Aorta (tissue), 5 donors: ENCODE measurements at regions not wholly inside any gene's neighbourhood (a gene's known extent, or its start where the extent isn't known, plus 50 kb on each side); places are given as distances from the start of the nearest gene placed in this dataset.

ENCODE experiments used
- ATAC-seq: fragments of 200-7000 bp; cut with Tn5 transposase; one replicate; pipeline ENCODE4 v1.9.1; 2022; ENCODE audit warnings: moderate library complexity; ENCODE audit not compliant: low FRiP score
- DNase-seq, 2 donors: peaks; one replicate each; pipeline ENCODE4 v3.0.0-alpha.2; 2020
- H3K27ac ChIP-seq, 2 donors: one replicate each; pipeline ENCODE4 v1.5.1; 2013; ENCODE audit warnings: low read length in 2 of 2, mild to moderate bottlenecking in 2 of 2, moderate library complexity in 2 of 2, control low read depth in 1 of 2, inconsistent platforms in 1 of 2, low read depth in 1 of 2
- H3K27me3 ChIP-seq, 2 donors: one replicate each; pipeline ENCODE4 v1.6.1; 2013; ENCODE audit warnings: control low read depth in 1 of 2, low read length in 1 of 2, mild to moderate bottlenecking in 1 of 2, moderate library complexity in 1 of 2; ENCODE audit not compliant: insufficient read depth in 2 of 2, control insufficient read depth in 1 of 2
- H3K36me3 ChIP-seq, 2 donors: one replicate each; pipeline ENCODE4 v1.6.1; 2013; ENCODE audit warnings: control low read depth in 1 of 2, low read length in 1 of 2, mild to moderate bottlenecking in 1 of 2; ENCODE audit not compliant: insufficient read depth in 2 of 2, control insufficient read depth in 1 of 2
- H3K4me1 ChIP-seq, 2 donors: one replicate each; pipeline ENCODE4 v1.6.1; 2013; ENCODE audit warnings: low read length in 2 of 2, control low read depth in 1 of 2, mild to moderate bottlenecking in 1 of 2, moderate library complexity in 1 of 2; ENCODE audit not compliant: insufficient read depth in 2 of 2, control insufficient read depth in 1 of 2
- H3K4me3 ChIP-seq, 2 donors: one replicate each; pipeline ENCODE4 v1.5.1; 2013; ENCODE audit warnings: low read length in 2 of 2, control low read depth in 1 of 2, mild to moderate bottlenecking in 1 of 2
- H3K9me3 ChIP-seq: one replicate; pipeline ENCODE4 v1.6.1; 2013; ENCODE audit warnings: mild to moderate bottlenecking, low read length; ENCODE audit not compliant: control insufficient read depth
- WGBS, 2 donors: extraction: QIAGEN DNeasy Blood & Tissue Kit; methylation state at CpG; one replicate each; pipeline ENCODE4 v1.1.7; 2013; 5-methylcytosine and 5-hydroxymethylcytosine counted together
- intact Hi-C, 2 donors: fragments of 100-400 bp; cut with DNase I; formaldehyde crosslinking; loops; one replicate each; pipeline versions ENCODE4 v1.14.2 to v1.15.0; 2022
- donor health status: healthy with polysubstance abuse.
- donor health status: Bipolar disorder and iron deficiency.
- donor health status: DM: no; HTN: no; CAD: no.
- donor health status: DM: no; HTN: no; CAD: no.
- donor health status: DM: yes; HTN: yes; CAD: no.

- Histone ChIP-seq H3K27ac (no peak overlapping the region), H3K9me3 (peaks cover 1% of the 10 kb centered on the region), H3K4me3 (no peak overlapping the region), H3K27me3 (no peaks in the 10 kb centered on the region), H3K36me3 (no peaks in the 10 kb centered on the region), H3K4me1 (no peaks in the 10 kb centered on the region)
- intact Hi-C loops = no loop called here
- 22 to 27% methylated on average over 5 of the region's 5 CpGs for WGBS, 2 donors
- DNase-seq (no peak), ATAC-seq (no peak)
Observed at GRCh38 chr9:105900123-105900522, 205.8 kb downstream of the TMEM38B start.

GRCh38 chr9:105901514-105902109 lies 207.3 kb downstream of the TMEM38B start:
- ATAC-seq (peak; percentile 45), DNase-seq (no peak)
- Histone ChIP-seq H3K36me3 (no peaks in the 10 kb centered on the region), H3K9me3 (peaks cover 1% of the 10 kb centered on the region), H3K27ac (no peak overlapping the region), H3K27me3 (no peaks in the 10 kb centered on the region), H3K4me3 (no peak overlapping the region), H3K4me1 (no peaks in the 10 kb centered on the region)
- intact Hi-C loops = no loop called here
- WGBS, 2 donors = 21 to 22% methylated on average over 4 of the region's 4 CpGs

- Histone ChIP-seq H3K36me3 (no peaks in the 10 kb centered on the region), H3K27me3 (no peaks in the 10 kb centered on the region), H3K4me3 (no peak overlapping the region), H3K27ac (no peak overlapping the region), H3K9me3 (no peaks in the 10 kb centered on the region), H3K4me1 (peaks cover 0 to 6% of the 10 kb centered on the region in 2 donors)
- no peak for ATAC-seq
- DNase-seq = no peak
- 84 to 86% methylated on average over 2 of the region's 2 CpGs for WGBS, 2 donors
- intact Hi-C loops = no loop called here
Observed at GRCh38 chr9:105908069-105908468, 213.7 kb downstream of the TMEM38B start.

GRCh38 chr9:105911104-105911911 lies 217.0 kb downstream of the TMEM38B start:
- Histone ChIP-seq H3K4me3 (no peak overlapping the region), H3K27me3 (no peaks in the 10 kb centered on the region), H3K27ac (no peak overlapping the region), H3K4me1 (peaks cover 0 to 6% of the 10 kb centered on the region in 2 donors), H3K9me3 (no peaks in the 10 kb centered on the region), H3K36me3 (no peaks in the 10 kb centered on the region)
- no peak for DNase-seq
- intact Hi-C loops = no loop called here
- ATAC-seq = no peak
- WGBS, 2 donors = 15 to 25% methylated on average over 5 of the region's 5 CpGs

DNA sequence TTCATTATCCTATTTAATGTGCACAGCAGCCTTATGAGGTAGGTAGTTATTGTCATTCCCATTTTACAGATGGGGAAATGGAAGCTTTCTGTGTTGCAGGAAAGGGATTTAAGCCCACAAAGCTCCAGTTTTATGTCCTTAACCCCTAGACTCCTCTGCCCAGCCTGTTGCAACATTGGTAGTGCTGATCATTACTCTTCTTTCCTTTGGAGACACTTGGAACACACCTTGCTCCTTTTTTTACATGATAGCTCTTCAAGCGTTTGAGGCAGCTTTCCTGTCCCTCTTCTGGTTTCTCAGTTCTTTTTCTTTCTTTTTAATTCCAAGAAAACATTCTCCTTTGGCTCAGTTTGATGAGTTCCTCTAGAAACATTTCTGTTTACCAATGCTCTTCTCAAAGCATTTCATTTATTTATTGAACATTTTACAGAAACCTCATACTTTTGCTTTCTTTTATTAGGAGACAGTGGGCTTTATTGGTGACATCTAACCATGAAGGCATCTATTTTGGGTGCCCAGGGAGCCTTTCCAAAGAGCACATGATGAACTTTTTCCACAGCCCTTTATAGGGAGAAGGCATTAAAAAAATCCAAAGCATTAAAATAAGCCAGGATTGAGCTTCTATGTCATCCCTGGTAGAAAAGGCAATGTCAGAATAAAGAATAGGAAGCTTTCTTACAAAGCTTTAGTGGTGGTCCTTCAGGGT lies 218.0 kb downstream of the TMEM38B start:
- intact Hi-C loops = no loop called here
- no peak for ATAC-seq
- Histone ChIP-seq H3K4me3 (no peak overlapping the region), H3K27me3 (no peaks in the 10 kb centered on the region), H3K27ac (no peak overlapping the region), H3K9me3 (no peaks in the 10 kb centered on the region), H3K36me3 (no peaks in the 10 kb centered on the region), H3K4me1 (peaks cover 0 to 6% of the 10 kb centered on the region in 2 donors)
- no peak for DNase-seq
- WGBS, 2 donors = 71 to 75% methylated on average over 1 of the region's 1 CpG

DNA sequence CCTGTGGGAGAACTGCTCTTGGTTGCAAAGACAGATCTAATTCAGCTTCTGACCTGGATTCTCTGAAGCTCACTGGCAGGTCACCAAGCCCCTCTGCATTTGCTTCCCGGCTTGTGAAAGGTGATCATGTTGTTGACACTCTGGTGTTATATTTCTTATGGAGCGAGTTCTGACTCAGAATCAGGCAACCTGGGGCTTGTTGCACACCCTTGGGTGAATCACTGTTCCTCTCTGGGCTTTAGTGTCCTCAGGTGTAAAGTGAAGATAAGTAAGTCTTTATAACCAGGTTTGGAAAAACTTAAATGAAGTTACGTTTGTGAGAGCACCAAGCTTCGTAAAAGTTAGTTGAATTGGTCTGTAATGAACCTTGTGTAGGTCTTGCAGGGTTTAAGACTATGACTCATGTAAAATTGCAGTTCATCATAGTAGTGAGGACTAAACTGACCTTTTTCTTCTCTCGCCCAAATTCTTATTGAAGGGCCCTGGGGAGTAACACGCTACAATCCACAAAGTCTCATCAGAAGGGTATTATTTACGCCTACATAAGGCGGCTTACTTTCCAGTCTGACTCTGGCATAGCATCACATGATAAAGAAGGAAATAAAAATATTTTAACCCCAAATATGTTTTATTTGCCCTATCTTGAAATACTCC lies 218.6 kb downstream of the TMEM38B start:
- ATAC-seq = no peak
- H3K27ac ChIP-seq = no peak overlapping the region
- no peaks in the 10 kb centered on the region for H3K27me3 ChIP-seq
- H3K4me3 ChIP-seq = no peak overlapping the region
- peaks cover 0 to 6% of the 10 kb centered on the region in 2 donors for H3K4me1 ChIP-seq
- intact Hi-C loops = no loop called here
- DNase-seq = no peak
- H3K36me3 ChIP-seq = no peaks in the 10 kb centered on the region
- H3K9me3 ChIP-seq = no peaks in the 10 kb centered on the region
- WGBS, 2 donors = 35 to 63% methylated on average over 8 of the region's 8 CpGs

DNA sequence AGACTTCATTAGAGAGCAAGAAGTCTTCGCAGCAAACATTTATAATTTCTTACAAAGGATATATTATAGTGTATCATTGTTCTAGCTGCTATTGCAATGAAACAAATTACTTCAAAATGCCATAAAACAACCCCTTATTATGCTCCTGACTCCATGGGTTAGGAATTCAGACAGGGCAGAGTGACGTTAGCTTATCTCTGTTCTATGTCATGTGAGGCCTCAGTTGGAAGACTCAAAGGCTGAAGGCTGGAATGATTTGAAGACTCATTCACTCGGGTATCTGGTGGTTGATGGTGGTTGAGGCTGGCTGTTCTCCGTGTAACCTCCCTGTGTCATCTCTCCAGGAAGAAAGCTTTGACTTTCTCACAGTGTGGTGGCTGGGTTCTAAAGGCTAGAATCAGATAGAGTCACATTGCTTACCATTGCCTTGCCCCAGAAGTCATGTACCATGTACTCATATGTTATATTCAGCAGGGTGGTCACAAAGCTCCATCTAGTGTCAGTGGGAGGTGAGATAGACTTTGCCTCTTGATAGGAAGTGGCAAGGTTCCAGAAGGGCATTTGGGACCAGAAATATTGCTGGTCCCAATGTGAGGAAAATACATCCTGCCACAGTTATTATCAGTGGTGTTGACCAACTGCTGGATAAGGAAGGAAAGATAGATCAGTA lies 226.9 kb downstream of the TMEM38B start:
- Histone ChIP-seq H3K27ac (no peak overlapping the region), H3K27me3 (no peaks in the 10 kb centered on the region), H3K4me3 (no peak overlapping the region), H3K9me3 (peaks cover 1% of the 10 kb centered on the region), H3K36me3 (no peaks in the 10 kb centered on the region), H3K4me1 (no peaks in the 10 kb centered on the region)
- no peak for ATAC-seq
- WGBS, 2 donors = 54 to 60% methylated on average over 4 of the region's 4 CpGs
- DNase-seq = no peak
- intact Hi-C loops = no loop called here

- Histone ChIP-seq H3K27me3 (no peaks in the 10 kb centered on the region), H3K36me3 (no peaks in the 10 kb centered on the region), H3K27ac (no peak overlapping the region), H3K9me3 (peaks cover 1% of the 10 kb centered on the region), H3K4me3 (no peak overlapping the region), H3K4me1 (no peaks in the 10 kb centered on the region)
- ATAC-seq (no peak), DNase-seq (no peak)
- 72 to 74% methylated on average over 2 of the region's 2 CpGs for WGBS, 2 donors
- intact Hi-C loops = no loop called here
Observed at GRCh38 chr9:105928416-105928815, 234.1 kb downstream of the TMEM38B start.
